K562 (cell line): ENCODE measurements at regions not wholly inside any gene's neighbourhood (a gene's known extent, or its start where the extent isn't known, plus 50 kb on each side); places are given as distances from the start of the nearest gene placed in this dataset.
"Not testable (repeated sequence)": the region's sequence is repeated elsewhere in the genome, so short reads cannot be mapped to it uniquely, and the experiment has no call there.

Experiments
- ATAC-seq: fragments of 200-7000 bp; cut with Tn5 transposase; 3 replicates; pipeline ENCODE4 v1.9.1; 2020; ENCODE audit warnings: moderate library complexity
- BruUV-seq: library from RNA; stranded (reverse); fragments of 400-500 nt; replicated peaks from 2 replicates; lab custom pipeline; 2021; lab: Mats Ljungman, UMichigan
- CTCF ChIA-PET: fragments of 300-600 bp; formaldehyde crosslinking; extraction: SDS; loops from one replicate; lab custom pipeline; 2021; ENCODE audit warnings: low intra/inter-chr PET ratio; lab: Yijun Ruan, JAX
- POLR2A ChIA-PET: fragments of 300-600, 350-650 bp; sonication (Branson Sonifier 250); formaldehyde crosslinking; extraction: SDS; loops from one replicate; lab custom pipeline; 2021; ENCODE audit warnings: antibody characterized with exemption, inconsistent platforms; lab: Yijun Ruan, JAX
- DNase-seq, 4 experiments: peaks; one replicate each; pipeline versions ENCODE4 v3.0.0 to v3.0.0-alpha.2; 2011 to 2018; ENCODE audit warnings: low spot score in 3 of 4, mixed read lengths in 3 of 4; ENCODE audit errors: extremely low read depth in 1 of 4
- FAIRE-seq: peaks from 2 replicates; lab custom pipeline; 2011; peaks lifted over from hg19 to GRCh38; lab: Jason Lieb, UNC
- H2AFZ ChIP-seq: 2 replicates; pipeline ENCODE4 v1.6.0; 2011; ENCODE audit warnings: low read depth, low read length, control low read depth, inconsistent platforms
- H3K27ac ChIP-seq: fragments of 200-600 bp; 3 replicates; pipeline ENCODE4 v1.8.0; 2011; ENCODE audit warnings: low read depth, mild to moderate bottlenecking, control low read depth, inconsistent platforms, low read length, moderate library complexity, mixed read lengths; ENCODE audit errors: extremely low read depth
- H3K27me3 ChIP-seq, 2 experiments: fragments of 300-600 bp in 1 of 2; 2 replicates in 1 of 2; 3 replicates in 1 of 2; pipeline versions ENCODE4 v1.6.0 to v1.8.0; 2011; ENCODE audit warnings: inconsistent platforms in 2 of 2, low read length in 2 of 2, mild to moderate bottlenecking in 1 of 2, mixed read lengths in 1 of 2, moderate library complexity in 1 of 2; ENCODE audit not compliant: control insufficient read depth in 2 of 2, insufficient read depth in 2 of 2
- H3K36me3 ChIP-seq: fragments of 300-600 bp; 3 replicates; pipeline ENCODE4 v1.8.0; 2011; ENCODE audit warnings: mild to moderate bottlenecking, low read length, inconsistent platforms; ENCODE audit not compliant: control insufficient read depth, insufficient read depth
- H3K4me1 ChIP-seq, 2 experiments: fragments of 200-600 bp in 1 of 2; replicated peaks in 1 of 2; 2 replicates in 1 of 2; 3 replicates in 1 of 2; pipeline versions ENCODE4 v1.5.1 to v1.8.0; 2011; ENCODE audit warnings: inconsistent platforms in 2 of 2, low read length in 2 of 2, mild to moderate bottlenecking in 1 of 2, mixed read lengths in 1 of 2, moderate library complexity in 1 of 2; ENCODE audit not compliant: control insufficient read depth in 2 of 2, insufficient read depth in 2 of 2
- H3K4me2 ChIP-seq: 2 replicates; pipeline ENCODE4 v1.6.1; 2011; ENCODE audit warnings: low read length, control low read depth, inconsistent platforms, mixed read lengths; ENCODE audit not compliant: insufficient read depth
- H3K4me3 ChIP-seq: fragments of 200-600 bp; sonication (generic), shearing (Covaris generic); 2 replicates; pipeline ENCODE4 v1.5.1; 2016; ENCODE audit warnings: control low read depth, inconsistent platforms
- H3K79me2 ChIP-seq: fragments of 200-600 bp; 3 replicates; pipeline ENCODE4 v1.8.0; 2011; ENCODE audit warnings: low read length, inconsistent platforms; ENCODE audit not compliant: control insufficient read depth, insufficient read depth
- H3K9ac ChIP-seq, 2 experiments: 2 replicates each; pipeline versions ENCODE4 v1.6.0 to v1.6.1; 2011; ENCODE audit warnings: low read depth in 2 of 2, low read length in 2 of 2, control low read depth in 1 of 2, inconsistent platforms in 1 of 2, mild to moderate bottlenecking in 1 of 2, mixed read lengths in 1 of 2; ENCODE audit not compliant: insufficient read depth in 1 of 2
- H3K9me1 ChIP-seq: one replicate; pipeline ENCODE4 v1.6.0; 2011; ENCODE audit warnings: inconsistent platforms, mild to moderate bottlenecking, low read length, moderate library complexity; ENCODE audit not compliant: control insufficient read depth, insufficient read depth
- H3K9me3 ChIP-seq: replicated peaks from 2 replicates; pipeline ENCODE4 v1.5.1; 2011; ENCODE audit warnings: low read depth, low read length, inconsistent platforms; ENCODE audit not compliant: control insufficient read depth, insufficient read depth
- H4K20me1 ChIP-seq: replicated peaks from 2 replicates; pipeline ENCODE4 v1.6.1; 2011; ENCODE audit warnings: low read length, inconsistent platforms, mixed read lengths; ENCODE audit not compliant: control insufficient read depth, insufficient read depth
- IFI16 ChIP-seq: fragments of 250-450 bp; sonication (Bioruptor Pico); IDR thresholded peaks from 2 replicates; pipeline ENCODE4 v2.1.2; 2022; ENCODE audit warnings: mild to moderate bottlenecking, inconsistent platforms
- ZNF318 ChIP-seq, 2 experiments: fragments of 450-650 bp; IDR thresholded peaks; 2 replicates each; pipeline ENCODE4 v1.6.1; 2016; ENCODE audit warnings: mild to moderate bottlenecking in 2 of 2, borderline replicate concordance in 1 of 2, low read depth in 1 of 2, moderate library complexity in 1 of 2
- in situ Hi-C: fragments of 300-500 bp; cut with MboI; formaldehyde crosslinking; loops from 4 replicates; pipeline ENCODE4 v1.15.0; 2018; ENCODE audit warnings: inconsistent platforms, mixed read lengths
- intact Hi-C: fragments of 100-400 bp; cut with micrococcal nuclease; formaldehyde crosslinking; loops from 2 replicates; pipeline ENCODE4 v1.14.2; 2022

DNA sequence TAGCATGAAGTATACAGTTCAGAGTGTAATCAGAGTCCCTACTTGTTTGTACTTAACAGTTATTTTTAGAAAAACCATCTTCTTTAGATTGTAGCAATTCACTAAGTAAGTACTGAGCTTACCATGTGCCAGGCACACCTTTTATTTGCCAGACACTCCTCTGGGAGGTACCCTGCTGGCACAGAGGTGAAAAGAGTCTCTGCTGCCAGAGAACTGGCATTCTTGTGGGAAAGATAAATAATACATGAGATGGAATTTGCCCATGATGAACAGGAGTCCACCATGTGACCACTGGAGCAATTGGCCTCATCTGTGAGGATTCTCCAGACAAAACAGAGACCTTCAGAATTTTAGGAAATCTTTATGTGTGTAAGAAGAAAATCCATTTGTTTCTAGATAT is 199.3 kb upstream of the SLC16A7 start (continued):
- TF ChIP-seq ZNF318 (IDR thresholded peaks at IDR 0.05; ENCODE audit: borderline replicate concordance in 1 of 2, low read depth in 1 of 2), result no peak
- no peak for TF ChIP-seq IFI16 (CRISPR knock-in tag)

GRCh38 chr12:59395310-59395709 is 200.5 kb upstream of the SLC16A7 start:
- H3K9me1 ChIP-seq, POLR2A ChIA-PET, intact Hi-C loops, H3K9ac ChIP-seq, H3K27me3 ChIP-seq, DNase-seq, H3K4me1 ChIP-seq, FAIRE-seq, H3K4me2 ChIP-seq, BruUV-seq, H3K4me3 ChIP-seq, H2AFZ ChIP-seq, H3K79me2 ChIP-seq, in situ Hi-C loops, ATAC-seq, H3K36me3 ChIP-seq, H3K27ac ChIP-seq, CTCF ChIA-PET, H4K20me1 ChIP-seq, H3K9me3 ChIP-seq: not testable (repeated sequence)
